ENCODE measurements at regions not wholly inside any gene's neighbourhood (a gene's known extent, or its start where the extent isn't known, plus 50 kb on each side); places are given as distances from the start of the nearest gene placed in this dataset.
A peak's percentile ranks its signal among the peaks of the same experiment; 100 is the strongest.

DNA sequence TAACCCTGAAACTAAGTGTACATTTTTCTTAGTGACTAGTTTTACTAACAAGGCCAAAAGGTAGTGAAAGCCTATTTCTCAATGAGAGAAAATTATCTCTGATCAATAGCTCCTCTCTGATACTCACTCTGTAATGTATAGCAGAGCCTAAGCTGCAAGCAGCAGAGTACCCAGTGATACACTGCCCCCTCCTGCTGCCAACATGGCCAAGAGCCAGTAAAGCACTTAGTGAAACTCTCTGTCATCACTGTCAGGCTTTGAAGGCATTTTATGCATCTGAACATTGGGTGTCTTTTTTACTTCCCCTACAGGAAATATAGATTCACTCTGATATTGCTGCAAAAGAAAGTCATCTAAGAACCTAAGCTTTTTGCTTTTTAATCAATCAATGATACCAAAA lies 784.1 kb upstream of the CDH7 start:
- Histone ChIP-seq H2BK15ac (ENCODE audit: low read length) (no peak overlapping the region), H4K91ac (ENCODE audit: low read depth, low read length, poor library complexity) (no peak overlapping the region), H3K4me3 (ENCODE audit: low read length in 2 of 2) (no peak overlapping the region), H3K4me2 (ENCODE audit: insufficient read depth, low read length, poor library complexity, severe bottlenecking) (no peak overlapping the region), H3K4ac (ENCODE audit: low read length) (no peak overlapping the region), H2BK12ac (ENCODE audit: low read length) (no peak overlapping the region), H3K14ac (ENCODE audit: low read length) (no peak overlapping the region), H3K23ac (ENCODE audit: low read depth, low read length, poor library complexity) (no peak overlapping the region), H4K8ac (ENCODE audit: low read depth, low read length) (no peak overlapping the region), H3K9ac (ENCODE audit: low read depth, low read length, poor library complexity) (no peak overlapping the region), H2BK120ac (ENCODE audit: low read depth, low read length) (no peak overlapping the region), H3K4me1 (ENCODE audit: control insufficient read depth in 2 of 2, insufficient read depth in 1 of 2, low read depth in 1 of 2, low read length in 2 of 2) (no peaks in the 10 kb centered on the region), H2BK5ac (ENCODE audit: low read length) (no peak overlapping the region), H3K27ac (replicated peaks; ENCODE audit: low read length) (no peak overlapping the region), H3K36me3 (replicated peaks in 1 of 2; ENCODE audit: control insufficient read depth in 2 of 2, insufficient read depth in 2 of 2, low read length in 2 of 2) (no peaks in the 10 kb centered on the region), H3K27me3 (ENCODE audit: control insufficient read depth in 3 of 3, insufficient read depth in 3 of 3, low read depth in 1 of 3, low read length in 3 of 3) (no peaks in the 10 kb centered on the region), H3K18ac (ENCODE audit: low read length) (no peak overlapping the region), H3K79me1 (ENCODE audit: low read depth, low read length) (no peaks in the 10 kb centered on the region), H3K9me3 (replicated peaks in 1 of 2; ENCODE audit: control insufficient read depth in 2 of 2, insufficient read depth in 1 of 2, low read depth in 1 of 2, low read length in 2 of 2) (no peaks in the 10 kb centered on the region), H2AFZ (ENCODE audit: low read length) (no peak overlapping the region), H2AK5ac (ENCODE audit: low read depth, low read length) (no peak overlapping the region)
- DNase-seq (ENCODE audit: low spot score): peak; percentile 17

DNA sequence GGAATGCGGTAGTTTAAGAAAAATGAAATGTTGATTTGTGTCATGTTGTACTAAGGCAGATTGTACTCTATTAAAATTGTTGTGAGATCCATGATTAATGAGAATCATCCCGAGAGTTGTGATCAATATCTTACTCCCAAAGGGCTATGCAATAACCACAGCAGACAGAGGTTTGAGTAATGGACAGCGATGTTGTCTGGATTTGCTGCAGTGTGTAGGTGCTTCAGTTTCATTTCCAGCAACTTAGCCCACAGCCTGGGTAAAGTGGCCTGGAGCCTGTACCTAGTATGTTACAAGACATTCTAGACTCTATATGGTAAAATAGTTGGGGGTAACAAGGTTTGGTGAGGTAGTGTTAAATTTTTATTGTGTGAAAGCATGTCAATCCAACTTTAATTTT lies 794.3 kb upstream of the CDH7 start:
- H4K8ac ChIP-seq (ENCODE audit: low read depth, low read length): no peak overlapping the region
- no peak overlapping the region for H3K27ac ChIP-seq (replicated peaks; ENCODE audit: low read length)
- no peak overlapping the region for H2BK5ac ChIP-seq (ENCODE audit: low read length)
- no peaks in the 10 kb centered on the region for H3K79me1 ChIP-seq (ENCODE audit: low read depth, low read length)
- no peak overlapping the region for H2AFZ ChIP-seq (ENCODE audit: low read length)
- H2AK5ac ChIP-seq (ENCODE audit: low read depth, low read length): no peak overlapping the region
- no peak overlapping the region for H3K14ac ChIP-seq (ENCODE audit: low read length)
- H3K4ac ChIP-seq (ENCODE audit: low read length): no peak overlapping the region
- no peak overlapping the region for H4K91ac ChIP-seq (ENCODE audit: low read depth, low read length, poor library complexity)
- H3K23ac ChIP-seq (ENCODE audit: low read depth, low read length, poor library complexity): no peak overlapping the region
- H2BK12ac ChIP-seq (ENCODE audit: low read length): no peak overlapping the region
- no peaks in the 10 kb centered on the region for H3K4me1 ChIP-seq (ENCODE audit: control insufficient read depth in 2 of 2, insufficient read depth in 1 of 2, low read depth in 1 of 2, low read length in 2 of 2)
- H3K4me3 ChIP-seq (ENCODE audit: low read length in 2 of 2): no peak overlapping the region
- no peak overlapping the region for H3K4me2 ChIP-seq (ENCODE audit: insufficient read depth, low read length, poor library complexity, severe bottlenecking)
- H3K18ac ChIP-seq (ENCODE audit: low read length): no peak overlapping the region
- no peaks in the 10 kb centered on the region for H3K36me3 ChIP-seq (replicated peaks in 1 of 2; ENCODE audit: control insufficient read depth in 2 of 2, insufficient read depth in 2 of 2, low read length in 2 of 2)
- H3K9ac ChIP-seq (ENCODE audit: low read depth, low read length, poor library complexity): no peak overlapping the region
- H2BK15ac ChIP-seq (ENCODE audit: low read length): no peak overlapping the region
- DNase-seq (ENCODE audit: low spot score): no peak
- no peaks in the 10 kb centered on the region for H3K9me3 ChIP-seq (replicated peaks in 1 of 2; ENCODE audit: control insufficient read depth in 2 of 2, insufficient read depth in 1 of 2, low read depth in 1 of 2, low read length in 2 of 2)
- H3K27me3 ChIP-seq (ENCODE audit: control insufficient read depth in 3 of 3, insufficient read depth in 3 of 3, low read depth in 1 of 3, low read length in 3 of 3): no peaks in the 10 kb centered on the region
- no peak overlapping the region for H2BK120ac ChIP-seq (ENCODE audit: low read depth, low read length)
- WGBS, 2 donors (ENCODE audit: extremely low coverage in 2 of 2, insufficient read length in 2 of 2, insufficient replicate concordance in 1 of 2): no CpG with 5 or more reads among the region's 3 CpGs

DNA sequence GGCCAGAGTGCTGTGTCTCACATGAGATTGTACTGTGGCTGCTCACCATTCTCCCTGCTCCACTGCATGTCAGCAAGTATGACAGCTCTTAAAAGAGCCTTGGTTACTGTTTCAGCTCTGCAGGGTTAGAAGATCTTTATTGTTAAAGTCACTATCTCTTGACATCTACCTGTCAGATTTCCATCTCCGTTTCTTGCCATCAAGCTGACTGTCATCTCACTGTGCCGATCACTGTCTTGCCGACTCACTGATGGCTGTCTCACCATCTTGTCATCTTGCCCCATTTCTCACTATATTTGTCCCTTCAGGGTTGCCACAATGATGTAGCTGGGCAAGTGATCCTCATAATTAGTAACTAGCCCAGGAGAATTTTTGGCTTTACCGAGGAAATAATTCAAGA lies 800.9 kb upstream of the CDH7 start:
- Histone ChIP-seq H3K14ac (ENCODE audit: low read length) (no peak overlapping the region), H3K4me1 (ENCODE audit: control insufficient read depth in 2 of 2, insufficient read depth in 1 of 2, low read depth in 1 of 2, low read length in 2 of 2) (peaks cover 0 to 3% of the 10 kb centered on the region in 2 donors), H3K9ac (ENCODE audit: low read depth, low read length, poor library complexity) (no peak overlapping the region), H3K18ac (ENCODE audit: low read length) (no peak overlapping the region), H3K36me3 (replicated peaks in 1 of 2; ENCODE audit: control insufficient read depth in 2 of 2, insufficient read depth in 2 of 2, low read length in 2 of 2) (no peaks in the 10 kb centered on the region), H2AK5ac (ENCODE audit: low read depth, low read length) (no peak overlapping the region), H3K4me2 (ENCODE audit: insufficient read depth, low read length, poor library complexity, severe bottlenecking) (no peak overlapping the region), H2BK120ac (ENCODE audit: low read depth, low read length) (no peak overlapping the region), H3K4me3 (ENCODE audit: low read length in 2 of 2) (no peak overlapping the region), H4K8ac (ENCODE audit: low read depth, low read length) (no peak overlapping the region), H3K4ac (ENCODE audit: low read length) (no peak overlapping the region), H3K79me1 (ENCODE audit: low read depth, low read length) (no peaks in the 10 kb centered on the region), H3K23ac (ENCODE audit: low read depth, low read length, poor library complexity) (no peak overlapping the region), H4K91ac (ENCODE audit: low read depth, low read length, poor library complexity) (no peak overlapping the region), H2BK5ac (ENCODE audit: low read length) (no peak overlapping the region), H3K9me3 (replicated peaks in 1 of 2; ENCODE audit: control insufficient read depth in 2 of 2, insufficient read depth in 1 of 2, low read depth in 1 of 2, low read length in 2 of 2) (peaks cover 6 to 11% of the 10 kb centered on the region in 2 donors), H3K27me3 (ENCODE audit: control insufficient read depth in 3 of 3, insufficient read depth in 3 of 3, low read depth in 1 of 3, low read length in 3 of 3) (no peaks in the 10 kb centered on the region), H2BK12ac (ENCODE audit: low read length) (no peak overlapping the region), H2BK15ac (ENCODE audit: low read length) (no peak overlapping the region), H2AFZ (ENCODE audit: low read length) (no peak overlapping the region), H3K27ac (replicated peaks; ENCODE audit: low read length) (no peak overlapping the region)
- DNase-seq (ENCODE audit: low spot score): no peak
- WGBS, 2 donors (ENCODE audit: extremely low coverage in 2 of 2, insufficient read length in 2 of 2, insufficient replicate concordance in 1 of 2): no CpG with 5 or more reads among the region's 4 CpGs

DNA sequence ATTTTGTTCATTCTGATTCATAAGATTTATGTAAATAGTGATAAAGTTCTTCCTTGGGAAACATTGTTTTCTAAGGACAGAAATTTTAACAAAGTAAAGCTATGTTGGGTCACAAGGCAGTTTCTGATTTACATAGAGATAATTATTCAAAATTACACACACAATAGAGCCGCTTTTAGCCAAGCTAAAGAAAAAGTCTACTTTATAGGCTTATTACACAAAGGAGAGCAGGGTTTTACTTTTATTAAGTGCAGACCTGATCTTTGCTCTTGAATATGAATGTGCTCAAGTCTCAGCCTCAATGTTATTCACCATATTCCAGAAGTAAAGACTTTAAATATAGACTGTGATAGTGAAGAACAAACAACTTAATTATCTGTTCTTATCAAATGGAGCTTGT lies 787.8 kb upstream of the LINC00305 start:
- DNase-seq (ENCODE audit: low spot score): no peak
- Histone ChIP-seq H2AK5ac (ENCODE audit: low read depth, low read length) (no peak overlapping the region), H2BK12ac (ENCODE audit: low read length) (no peak overlapping the region), H4K8ac (ENCODE audit: low read depth, low read length) (no peak overlapping the region), H3K9ac (ENCODE audit: low read depth, low read length, poor library complexity) (no peak overlapping the region), H3K4me1 (ENCODE audit: control insufficient read depth in 2 of 2, insufficient read depth in 1 of 2, low read depth in 1 of 2, low read length in 2 of 2) (no peaks in the 10 kb centered on the region), H4K91ac (ENCODE audit: low read depth, low read length, poor library complexity) (no peak overlapping the region), H3K23ac (ENCODE audit: low read depth, low read length, poor library complexity) (no peak overlapping the region), H2AFZ (ENCODE audit: low read length) (no peak overlapping the region), H3K9me3 (replicated peaks in 1 of 2; ENCODE audit: control insufficient read depth in 2 of 2, insufficient read depth in 1 of 2, low read depth in 1 of 2, low read length in 2 of 2) (no peaks in the 10 kb centered on the region), H3K27ac (replicated peaks; ENCODE audit: low read length) (no peak overlapping the region), H3K4me2 (ENCODE audit: insufficient read depth, low read length, poor library complexity, severe bottlenecking) (no peak overlapping the region), H3K36me3 (replicated peaks in 1 of 2; ENCODE audit: control insufficient read depth in 2 of 2, insufficient read depth in 2 of 2, low read length in 2 of 2) (no peaks in the 10 kb centered on the region), H3K18ac (ENCODE audit: low read length) (no peak overlapping the region), H3K4me3 (ENCODE audit: low read length in 2 of 2) (no peak overlapping the region), H3K4ac (ENCODE audit: low read length) (no peak overlapping the region), H2BK5ac (ENCODE audit: low read length) (no peak overlapping the region), H2BK120ac (ENCODE audit: low read depth, low read length) (no peak overlapping the region), H2BK15ac (ENCODE audit: low read length) (no peak overlapping the region), H3K27me3 (ENCODE audit: control insufficient read depth in 3 of 3, insufficient read depth in 3 of 3, low read depth in 1 of 3, low read length in 3 of 3) (no peaks in the 10 kb centered on the region), H3K14ac (ENCODE audit: low read length) (no peak overlapping the region), H3K79me1 (ENCODE audit: low read depth, low read length) (no peaks in the 10 kb centered on the region)
- WGBS, 2 donors (ENCODE audit: extremely low coverage in 2 of 2, insufficient read length in 2 of 2, insufficient replicate concordance in 1 of 2): no CpG with 5 or more reads among the region's 1 CpG
